ENCODE measurements at regions not wholly inside any gene's neighbourhood (a gene's known extent, or its start where the extent isn't known, plus 50 kb on each side); places are given as distances from the start of the nearest gene placed in this dataset.

GRCh38 chr12:42652048-42652447, 62.5 kb upstream of the PRICKLE1 start:
- DNase-seq = no peak

DNA sequence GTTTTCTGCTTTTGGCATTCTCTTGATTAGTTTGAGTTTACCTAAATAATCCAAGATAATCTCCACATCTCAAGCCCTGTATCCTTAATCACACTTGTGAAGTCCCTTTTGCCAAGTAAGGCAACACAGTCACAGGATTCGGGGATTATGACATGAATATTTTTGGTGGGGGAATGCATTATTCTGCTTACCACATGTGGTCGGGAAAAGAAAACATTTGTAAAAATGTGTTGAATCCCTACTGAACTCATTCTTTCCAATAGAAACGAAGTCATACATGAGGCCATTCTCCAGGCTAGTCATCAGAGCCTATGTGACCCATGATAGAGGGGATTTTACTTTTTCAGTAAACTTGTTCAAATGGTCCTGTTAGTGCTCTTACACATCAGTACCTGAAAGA, 58.5 kb upstream of the PRICKLE1 start:
- DNase-seq = no peak

GRCh38 chr12:42643881-42644579, 54.5 kb upstream of the PRICKLE1 start:
- DNase-seq = no peak

DNA sequence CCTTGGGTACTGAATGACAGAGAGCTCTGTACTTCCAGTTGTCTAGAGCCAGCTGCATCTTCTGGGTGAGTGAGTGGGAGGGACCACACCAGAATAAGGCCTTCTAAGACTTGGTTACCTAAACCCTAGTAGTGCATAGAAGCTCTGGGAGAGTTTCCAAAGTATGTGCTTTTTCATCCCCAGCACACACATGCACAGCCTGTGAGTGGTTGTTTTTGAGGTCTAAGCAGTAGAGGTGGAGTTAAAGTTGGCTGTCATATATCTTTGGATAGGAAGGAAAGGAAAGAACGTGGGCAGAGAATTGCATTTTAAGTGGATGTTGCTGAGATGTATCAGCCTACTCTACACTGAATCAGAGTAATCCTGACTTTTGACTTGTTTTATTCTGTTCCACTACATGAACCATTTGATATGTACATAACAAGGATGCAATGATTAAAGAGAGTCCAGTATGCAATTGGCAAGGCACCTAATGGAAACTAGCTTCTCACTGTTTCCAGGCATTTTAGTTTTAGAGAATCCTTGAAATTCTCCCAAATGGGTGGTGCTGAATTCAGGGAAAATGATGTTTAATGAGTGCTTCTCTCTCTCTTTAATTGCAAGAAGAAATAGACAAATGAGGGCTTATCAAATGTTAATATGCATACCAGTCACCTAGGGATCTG, 51.8 kb upstream of the PRICKLE1 start:
- DNase-seq = no peak

GRCh38 chr12:42640391-42640790, 50.8 kb upstream of the PRICKLE1 start:
- DNase-seq = no peak

DNA sequence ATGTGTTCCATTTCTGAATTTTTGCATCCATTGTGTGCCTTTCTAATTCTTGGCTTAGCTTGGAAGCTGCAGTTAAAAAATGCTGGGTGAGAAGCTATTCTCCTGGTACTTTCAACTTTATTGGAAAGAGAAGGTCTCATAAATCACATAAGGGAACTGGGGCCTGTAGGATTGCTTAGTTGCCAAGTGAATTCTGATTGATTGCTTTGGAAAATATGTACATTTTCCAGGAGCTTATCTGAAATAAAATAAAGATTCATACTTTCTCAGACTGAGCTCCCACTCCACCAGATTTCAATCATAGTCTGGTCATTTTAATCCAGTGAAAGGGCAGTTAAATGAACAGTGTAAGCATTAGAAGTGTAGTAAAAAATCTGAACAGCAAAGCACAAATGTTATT, 50.0 kb upstream of the PRICKLE1 start:
- DNase-seq = no peak

Measured in midbrain (tissue), 1 donor.